HUDEP-2 (cell line): ENCODE measurements at regions not wholly inside any gene's neighbourhood (a gene's known extent, or its start where the extent isn't known, plus 50 kb on each side); places are given as distances from the start of the nearest gene placed in this dataset.

Experiments
- DNase-seq, 76 experiments: peaks; one replicate each; lab custom pipeline; 2025; ENCODE audit not compliant: unreplicated experiment in 76 of 76; lab: John Stamatoyannopoulos, UW

DNA sequence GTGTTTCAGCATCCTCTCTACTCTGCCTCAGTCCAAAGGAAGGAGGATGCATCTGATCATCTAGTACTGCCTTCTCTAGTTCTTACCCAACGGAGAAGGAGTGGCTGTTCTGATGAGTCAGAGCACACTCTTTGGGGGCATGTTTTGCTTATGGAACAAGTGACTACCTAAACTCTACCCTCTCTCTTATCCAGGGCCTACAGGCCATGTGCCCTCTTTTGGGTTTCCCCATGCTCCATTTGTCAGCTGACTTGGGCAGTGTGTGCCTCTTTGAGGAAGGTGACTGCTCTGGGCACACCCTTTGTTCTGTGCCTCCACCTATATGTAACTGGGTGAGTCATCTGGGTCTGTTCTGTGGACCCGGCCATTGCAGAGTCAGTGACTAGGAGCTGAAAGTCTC, 89.6 kb upstream of the BNC2 start:
- peak in 1 of 76 experiments; percentile 4 for DNase-seq

GRCh38 chr9:16959391-16959790, 88.9 kb upstream of the BNC2 start:
- no peak for DNase-seq

DNA sequence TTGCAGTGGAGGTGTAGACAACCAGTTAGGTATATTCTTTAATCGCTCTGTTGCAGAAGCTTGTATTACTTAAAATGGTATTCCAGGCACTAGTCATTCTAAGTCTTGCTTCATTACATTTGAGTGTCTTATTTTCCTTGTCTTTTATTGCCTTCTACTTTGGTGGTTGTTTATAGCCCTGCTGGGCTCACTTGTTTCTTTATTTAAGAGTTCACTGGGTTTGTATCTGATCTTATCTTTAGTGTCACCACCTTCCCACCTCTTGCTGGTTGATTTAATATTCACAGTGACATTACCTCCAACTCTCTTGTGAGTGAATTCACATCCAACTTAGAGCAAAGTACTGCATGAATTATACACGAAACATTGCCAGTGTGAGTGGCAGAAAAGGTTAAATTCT, 83.6 kb upstream of the BNC2 start:
- no peak for DNase-seq

- no peak for DNase-seq
Measured at GRCh38 chr9:16951502-16951901, 81.0 kb upstream of the BNC2 start.

DNA sequence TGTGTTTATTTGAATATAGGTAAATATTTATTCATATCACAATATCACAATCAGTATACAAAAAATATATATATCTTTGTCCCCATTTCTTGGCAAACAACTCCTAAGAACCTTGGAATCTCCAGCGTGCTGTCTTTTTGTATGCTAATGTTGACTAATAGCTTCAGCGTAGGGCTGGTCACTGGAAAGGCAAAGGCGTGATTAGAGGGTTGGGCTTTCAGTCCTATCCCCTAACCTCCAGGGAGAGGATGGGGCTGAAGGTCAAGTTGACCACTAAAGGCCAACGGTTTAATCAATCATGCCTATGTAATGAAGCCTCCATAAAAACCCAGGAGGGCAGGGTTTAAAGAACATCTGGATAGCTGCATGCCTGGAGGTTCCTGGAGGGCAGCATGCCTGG, 79.6 kb upstream of the BNC2 start:
- DNase-seq: no peak

GRCh38 chr9:16930578-16930977, 60.1 kb upstream of the BNC2 start:
- DNase-seq: no peak

DNA sequence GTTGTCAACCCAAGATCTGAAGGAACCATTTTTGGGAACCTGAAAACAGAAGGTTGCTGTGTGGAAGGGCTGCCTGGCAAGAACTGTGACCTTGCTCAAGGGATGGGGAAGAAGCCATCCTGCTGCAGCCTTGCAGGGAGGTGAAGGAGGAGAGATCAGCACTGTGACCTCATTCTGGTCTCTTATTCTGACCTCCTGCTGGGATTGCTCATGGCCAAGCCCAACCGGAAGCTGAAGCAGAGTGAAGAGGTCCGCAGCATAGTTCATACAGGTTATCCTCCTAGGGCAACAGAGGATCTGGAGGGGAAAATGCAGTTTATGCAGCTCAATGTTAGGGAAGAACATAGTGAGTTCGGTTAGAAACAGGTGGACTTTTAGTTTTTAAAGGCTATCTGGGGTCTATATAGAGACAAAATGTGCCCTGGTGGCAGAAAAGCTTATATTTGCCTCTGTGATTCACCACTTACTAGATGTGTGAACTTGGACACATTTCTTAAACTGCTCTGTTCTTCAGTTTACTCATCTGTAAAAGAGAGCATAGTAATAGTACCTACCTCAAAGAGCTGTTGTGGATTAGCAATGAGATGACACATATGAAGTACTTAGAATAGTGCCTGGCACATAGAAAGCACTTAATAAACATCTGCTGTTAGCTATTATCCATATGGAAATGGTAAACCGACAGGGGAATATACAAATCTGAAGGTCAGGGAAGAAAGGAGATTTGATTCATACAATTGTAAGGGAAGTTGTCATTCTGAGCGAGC, 57.9 kb upstream of the BNC2 start:
- no peak for DNase-seq

GRCh38 chr9:16925426-16925825, 55.0 kb upstream of the BNC2 start:
- no peak for DNase-seq

GRCh38 chr9:16924311-16924915, 53.9 kb upstream of the BNC2 start:
- DNase-seq: no peak

DNA sequence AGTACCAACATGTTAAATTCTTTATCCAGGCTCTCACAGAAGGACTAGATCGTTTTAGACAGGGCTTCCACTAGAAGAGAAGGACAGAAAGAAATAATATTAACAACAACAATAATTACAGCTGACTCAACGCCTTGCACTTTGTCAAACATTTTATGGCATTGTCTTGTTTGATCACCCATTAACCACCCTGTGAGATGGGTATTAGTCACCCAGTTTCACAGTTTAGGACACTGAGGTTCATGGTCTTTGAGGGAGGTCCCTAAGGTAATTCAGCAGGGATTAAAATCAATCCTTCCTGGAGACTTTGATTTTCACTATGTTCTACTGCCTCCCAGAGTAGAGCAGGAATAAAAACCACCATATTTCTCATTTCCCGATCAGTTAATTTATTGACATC, 51.4 kb upstream of the BNC2 start:
- DNase-seq: no peak
